ENCODE measurements at regions not wholly inside any gene's neighbourhood (a gene's known extent, or its start where the extent isn't known, plus 50 kb on each side); places are given as distances from the start of the nearest gene placed in this dataset.

- Mint-ChIP-seq H3K4me1 (ENCODE audit: low read depth) (peaks cover 36% of the 10 kb centered on the region), H3K27ac (no peak overlapping the region), H3K27me3 (no peaks in the 10 kb centered on the region), H3K9me3 (no peaks in the 10 kb centered on the region), H3K4me3 (no peak overlapping the region), H3K36me3 (ENCODE audit: low read depth) (no peaks in the 10 kb centered on the region)
- DNase-seq: no peak
Measured at GRCh38 chr14:97920201-97920600, 1123.0 kb downstream of the VRK1 start.

DNA sequence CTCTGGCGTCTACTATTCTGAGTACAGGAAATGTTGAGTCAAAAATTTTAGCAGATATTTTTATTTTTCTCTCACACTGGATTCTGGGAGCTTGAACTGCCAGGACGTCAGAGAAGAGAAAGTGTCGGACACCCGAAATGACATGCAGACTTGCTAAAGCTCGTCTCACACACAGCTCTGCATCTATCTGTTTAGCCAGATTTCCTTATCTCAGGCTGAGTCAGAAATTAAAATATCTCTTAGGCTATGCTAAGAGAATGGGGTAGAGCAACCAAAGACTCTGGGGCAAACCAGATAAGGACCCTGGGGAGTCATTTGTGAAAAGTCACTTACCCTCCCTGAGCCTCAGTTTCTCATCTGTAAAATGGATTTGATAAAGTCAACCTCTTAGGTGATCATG lies 1124.1 kb downstream of the VRK1 start:
- no peaks in the 10 kb centered on the region for H3K9me3 Mint-ChIP-seq
- H3K4me3 Mint-ChIP-seq: no peak overlapping the region
- DNase-seq: no peak

DNA sequence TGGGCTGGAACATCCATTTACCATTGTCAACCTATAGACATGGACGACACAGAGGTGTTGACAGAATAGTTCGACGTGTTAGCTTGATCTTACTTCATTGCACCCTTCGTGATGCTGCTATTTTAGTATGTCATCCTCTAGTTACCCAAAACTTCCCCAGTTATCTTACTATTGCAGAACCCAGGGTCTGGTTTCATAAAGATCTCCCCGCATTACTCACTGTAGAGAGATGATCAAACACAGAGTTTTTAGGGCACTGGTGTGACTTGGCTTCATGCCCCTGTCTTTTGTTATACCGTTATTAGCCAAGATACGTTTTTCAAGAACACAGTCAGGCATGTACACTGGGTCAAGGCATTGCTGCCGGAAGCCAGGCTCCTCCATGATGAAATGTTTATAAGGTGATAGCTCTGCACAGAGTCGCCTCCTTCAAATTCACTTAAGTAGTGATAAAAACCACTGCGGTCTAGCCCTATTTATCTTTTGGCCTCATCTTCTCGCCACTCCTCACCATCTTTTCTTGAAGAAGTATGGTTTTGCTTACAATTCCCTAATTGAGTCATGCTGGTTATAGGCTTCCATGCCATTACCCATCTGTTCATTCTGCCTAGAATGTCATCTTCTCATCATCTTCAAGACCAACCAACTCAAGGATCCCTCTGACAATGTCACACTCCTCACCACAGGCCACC lies 1127.9 kb downstream of the VRK1 start:
- DNase-seq: no peak
- Mint-ChIP-seq H3K4me1 (ENCODE audit: low read depth) (peaks cover 17% of the 10 kb centered on the region), H3K27ac (peak overlapping the region; percentile 31)

More for the DNA sequence above, 1124.1 kb downstream of the VRK1 start:
- no peak overlapping the region for H3K27ac Mint-ChIP-seq
- no peaks in the 10 kb centered on the region for H3K27me3 Mint-ChIP-seq
- peaks cover 5% of the 10 kb centered on the region for H3K36me3 Mint-ChIP-seq (ENCODE audit: low read depth)
- H3K4me1 Mint-ChIP-seq (ENCODE audit: low read depth): peaks cover 34% of the 10 kb centered on the region

DNA sequence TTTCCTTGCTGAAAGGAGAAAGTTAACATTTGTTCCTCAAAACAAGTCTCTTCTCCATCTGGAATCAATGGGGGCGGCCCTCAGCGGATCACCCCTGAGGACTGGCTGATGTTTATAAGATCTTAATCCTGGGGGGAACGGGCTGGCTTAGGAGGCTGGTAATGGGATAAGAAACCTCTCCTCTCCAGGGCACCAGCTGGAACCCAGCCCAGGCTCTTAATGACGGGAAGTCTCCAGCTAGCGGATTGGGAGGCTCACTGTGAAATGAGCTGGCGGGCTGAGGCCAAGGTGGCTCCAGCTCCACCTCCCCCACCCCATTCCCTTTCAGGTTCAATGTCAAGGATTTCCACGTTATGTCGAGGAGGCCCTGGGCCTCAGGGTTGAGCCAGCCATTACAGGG lies 1133.0 kb downstream of the VRK1 start:
- Mint-ChIP-seq H3K27me3 (no peaks in the 10 kb centered on the region), H3K9me3 (no peaks in the 10 kb centered on the region), H3K4me1 (ENCODE audit: low read depth) (peaks cover 14% of the 10 kb centered on the region), H3K4me3 (no peak overlapping the region), H3K27ac (no peak overlapping the region), H3K36me3 (ENCODE audit: low read depth) (peaks cover 6% of the 10 kb centered on the region)
- DNase-seq: no peak

More for the DNA sequence above, 1127.9 kb downstream of the VRK1 start:
- Mint-ChIP-seq H3K36me3 (ENCODE audit: low read depth) (peaks cover 6% of the 10 kb centered on the region), H3K9me3 (no peaks in the 10 kb centered on the region), H3K4me3 (no peak overlapping the region), H3K27me3 (no peaks in the 10 kb centered on the region)

DNA sequence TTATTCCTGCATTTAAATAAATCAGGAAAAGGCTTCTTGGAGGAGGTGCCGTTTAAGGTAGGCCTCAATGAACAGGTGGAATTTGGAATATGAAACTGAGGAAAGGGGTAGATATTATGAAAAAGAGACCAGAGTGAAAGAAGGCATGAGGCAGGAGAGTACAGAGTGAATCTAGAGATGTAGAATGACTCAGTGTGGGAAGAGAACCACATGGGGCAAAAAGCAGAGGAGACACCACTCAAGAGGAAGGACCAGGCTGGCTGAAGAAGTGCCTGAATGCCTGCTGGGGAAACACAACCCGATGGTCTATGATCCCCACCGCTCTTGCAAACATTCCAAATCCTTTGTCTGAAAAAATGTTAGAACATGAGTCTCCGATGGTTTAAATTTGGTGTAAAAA lies 1134.1 kb downstream of the VRK1 start:
- H3K27me3 Mint-ChIP-seq: no peaks in the 10 kb centered on the region
- H3K27ac Mint-ChIP-seq: no peak overlapping the region
- H3K4me3 Mint-ChIP-seq: no peak overlapping the region
- peaks cover 1% of the 10 kb centered on the region for H3K36me3 Mint-ChIP-seq (ENCODE audit: low read depth)
- no peaks in the 10 kb centered on the region for H3K9me3 Mint-ChIP-seq
- no peak for DNase-seq
- peaks cover 9% of the 10 kb centered on the region for H3K4me1 Mint-ChIP-seq (ENCODE audit: low read depth)

DNA sequence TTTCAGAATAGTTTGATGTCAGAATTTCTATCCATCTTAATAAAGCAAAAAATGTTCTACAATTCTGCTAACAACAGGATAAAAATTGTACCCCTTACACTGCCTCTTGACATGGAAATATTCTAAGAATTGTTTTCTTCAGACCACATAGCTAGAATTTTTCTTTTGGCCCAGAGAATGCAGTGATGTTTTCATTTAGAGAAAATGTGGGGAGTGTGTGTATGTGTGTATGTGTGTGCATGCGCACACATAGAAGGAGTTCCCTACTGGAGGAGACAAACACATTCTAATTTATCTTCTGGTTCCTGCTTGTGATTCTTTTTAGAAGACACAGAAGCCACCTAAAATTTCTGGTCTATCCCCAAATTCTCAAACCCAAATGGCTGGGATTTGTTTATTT lies 1145.7 kb downstream of the VRK1 start:
- peaks cover 13% of the 10 kb centered on the region for H3K9me3 Mint-ChIP-seq
- no peaks in the 10 kb centered on the region for H3K27me3 Mint-ChIP-seq
- no peak for DNase-seq
- H3K36me3 Mint-ChIP-seq (ENCODE audit: low read depth): peaks cover 28% of the 10 kb centered on the region
- peaks cover 35% of the 10 kb centered on the region for H3K4me1 Mint-ChIP-seq (ENCODE audit: low read depth)
- no peak overlapping the region for H3K27ac Mint-ChIP-seq
- no peak overlapping the region for H3K4me3 Mint-ChIP-seq

DNA sequence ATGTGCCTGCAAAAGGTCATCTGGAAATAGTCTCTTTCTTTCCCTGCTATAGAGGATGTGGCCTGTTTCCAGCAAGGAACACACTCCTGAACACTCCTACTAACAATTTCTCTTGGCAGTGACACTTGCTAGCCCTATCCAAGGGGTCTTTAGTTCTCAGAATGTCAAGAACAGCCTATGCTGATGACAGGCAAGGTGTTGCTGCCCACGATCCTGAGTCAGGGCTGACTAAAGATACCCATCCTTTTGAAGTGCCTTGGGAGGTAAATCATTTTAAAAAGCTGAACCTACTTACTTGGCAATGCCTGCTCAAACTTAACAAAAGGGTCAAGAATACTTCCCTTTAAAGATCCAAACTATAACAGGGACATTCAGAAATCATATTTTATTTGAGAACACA lies 1146.4 kb downstream of the VRK1 start:
- H3K36me3 Mint-ChIP-seq (ENCODE audit: low read depth): peaks cover 31% of the 10 kb centered on the region
- no peak overlapping the region for H3K4me3 Mint-ChIP-seq
- peaks cover 13% of the 10 kb centered on the region for H3K9me3 Mint-ChIP-seq
- DNase-seq: no peak
- H3K27me3 Mint-ChIP-seq: no peaks in the 10 kb centered on the region
- peak overlapping the region; percentile 69 for H3K27ac Mint-ChIP-seq
- peaks cover 35% of the 10 kb centered on the region for H3K4me1 Mint-ChIP-seq (ENCODE audit: low read depth)

GRCh38 chr14:97944380-97944779 lies 1147.2 kb downstream of the VRK1 start:
- Mint-ChIP-seq H3K27ac (peak overlapping the region; percentile 69), H3K4me1 (ENCODE audit: low read depth) (peaks cover 35% of the 10 kb centered on the region), H3K36me3 (ENCODE audit: low read depth) (peaks cover 36% of the 10 kb centered on the region), H3K4me3 (no peak overlapping the region), H3K27me3 (no peaks in the 10 kb centered on the region), H3K9me3 (peaks cover 13% of the 10 kb centered on the region)
- DNase-seq: no peak

GRCh38 chr14:97945631-97946030 lies 1148.4 kb downstream of the VRK1 start:
- Mint-ChIP-seq H3K9me3 (peaks cover 13% of the 10 kb centered on the region), H3K36me3 (ENCODE audit: low read depth) (peaks cover 42% of the 10 kb centered on the region), H3K4me1 (ENCODE audit: low read depth) (peaks cover 36% of the 10 kb centered on the region)

DNA sequence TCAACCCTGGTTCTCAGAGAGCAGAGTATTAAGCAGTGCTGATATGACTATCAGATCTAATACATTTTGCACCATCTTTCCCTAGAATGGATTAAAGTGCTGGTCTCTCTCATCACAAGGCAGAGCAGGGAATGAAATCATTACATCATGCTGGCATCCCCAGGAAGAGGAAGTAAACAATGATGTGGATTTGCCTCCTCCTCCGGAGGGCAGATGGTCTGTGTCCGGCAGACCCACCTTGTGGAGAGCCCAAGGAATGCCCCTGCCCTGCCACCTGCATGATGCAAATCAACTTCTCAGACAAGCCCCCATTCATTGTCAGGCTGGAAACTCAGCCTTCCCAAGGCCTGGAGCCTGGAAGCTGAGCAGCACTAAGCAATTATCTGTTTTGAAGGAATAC lies 1149.1 kb downstream of the VRK1 start:
- Mint-ChIP-seq H3K4me3 (no peak overlapping the region), H3K9me3 (peaks cover 13% of the 10 kb centered on the region), H3K36me3 (ENCODE audit: low read depth) (peaks cover 44% of the 10 kb centered on the region), H3K27me3 (no peaks in the 10 kb centered on the region), H3K27ac (no peak overlapping the region), H3K4me1 (ENCODE audit: low read depth) (peaks cover 37% of the 10 kb centered on the region)
- no peak for DNase-seq

More at GRCh38 chr14:97945631-97946030, 1148.4 kb downstream of the VRK1 start:
- DNase-seq: no peak
- Mint-ChIP-seq H3K27me3 (no peaks in the 10 kb centered on the region), H3K4me3 (no peak overlapping the region), H3K27ac (no peak overlapping the region)

- Mint-ChIP-seq H3K27ac (no peak overlapping the region), H3K36me3 (ENCODE audit: low read depth) (peaks cover 47% of the 10 kb centered on the region), H3K4me1 (ENCODE audit: low read depth) (peaks cover 41% of the 10 kb centered on the region), H3K9me3 (peaks cover 12% of the 10 kb centered on the region), H3K27me3 (no peaks in the 10 kb centered on the region), H3K4me3 (no peak overlapping the region)
- DNase-seq: no peak
Measured at GRCh38 chr14:97946641-97947040, 1149.5 kb downstream of the VRK1 start.

- Mint-ChIP-seq H3K4me3 (no peak overlapping the region), H3K4me1 (ENCODE audit: low read depth) (peaks cover 40% of the 10 kb centered on the region), H3K36me3 (ENCODE audit: low read depth) (peaks cover 35% of the 10 kb centered on the region), H3K27ac (no peak overlapping the region), H3K27me3 (no peaks in the 10 kb centered on the region), H3K9me3 (no peaks in the 10 kb centered on the region)
- no peak for DNase-seq
Measured at GRCh38 chr14:97948841-97949240, 1151.7 kb downstream of the VRK1 start.

GRCh38 chr14:97956581-97957340 lies 1159.6 kb downstream of the VRK1 start:
- Mint-ChIP-seq H3K27me3 (no peaks in the 10 kb centered on the region), H3K27ac (no peak overlapping the region), H3K9me3 (peaks cover 11% of the 10 kb centered on the region), H3K36me3 (ENCODE audit: low read depth) (peaks cover 73% of the 10 kb centered on the region), H3K4me1 (ENCODE audit: low read depth) (peaks cover 21% of the 10 kb centered on the region), H3K4me3 (no peak overlapping the region)
- DNase-seq: no peak

- Mint-ChIP-seq H3K4me1 (ENCODE audit: low read depth) (peaks cover 26% of the 10 kb centered on the region), H3K4me3 (no peak overlapping the region), H3K36me3 (ENCODE audit: low read depth) (peaks cover 89% of the 10 kb centered on the region), H3K27ac (no peak overlapping the region), H3K9me3 (peaks cover 11% of the 10 kb centered on the region), H3K27me3 (no peaks in the 10 kb centered on the region)
- no peak for DNase-seq
Measured at GRCh38 chr14:97959251-97959650, 1162.1 kb downstream of the VRK1 start.

GRCh38 chr14:97960436-97960835 lies 1163.3 kb downstream of the VRK1 start:
- H3K4me1 Mint-ChIP-seq (ENCODE audit: low read depth): peaks cover 32% of the 10 kb centered on the region
- peaks cover 90% of the 10 kb centered on the region for H3K36me3 Mint-ChIP-seq (ENCODE audit: low read depth)
- no peak overlapping the region for H3K4me3 Mint-ChIP-seq
- no peaks in the 10 kb centered on the region for H3K27me3 Mint-ChIP-seq
- H3K9me3 Mint-ChIP-seq: peaks cover 11% of the 10 kb centered on the region
- H3K27ac Mint-ChIP-seq: no peak overlapping the region
- DNase-seq: no peak
